ENCODE measurements at regions not wholly inside any gene's neighbourhood (a gene's known extent, or its start where the extent isn't known, plus 50 kb on each side); places are given as distances from the start of the nearest gene placed in this dataset.

DNA sequence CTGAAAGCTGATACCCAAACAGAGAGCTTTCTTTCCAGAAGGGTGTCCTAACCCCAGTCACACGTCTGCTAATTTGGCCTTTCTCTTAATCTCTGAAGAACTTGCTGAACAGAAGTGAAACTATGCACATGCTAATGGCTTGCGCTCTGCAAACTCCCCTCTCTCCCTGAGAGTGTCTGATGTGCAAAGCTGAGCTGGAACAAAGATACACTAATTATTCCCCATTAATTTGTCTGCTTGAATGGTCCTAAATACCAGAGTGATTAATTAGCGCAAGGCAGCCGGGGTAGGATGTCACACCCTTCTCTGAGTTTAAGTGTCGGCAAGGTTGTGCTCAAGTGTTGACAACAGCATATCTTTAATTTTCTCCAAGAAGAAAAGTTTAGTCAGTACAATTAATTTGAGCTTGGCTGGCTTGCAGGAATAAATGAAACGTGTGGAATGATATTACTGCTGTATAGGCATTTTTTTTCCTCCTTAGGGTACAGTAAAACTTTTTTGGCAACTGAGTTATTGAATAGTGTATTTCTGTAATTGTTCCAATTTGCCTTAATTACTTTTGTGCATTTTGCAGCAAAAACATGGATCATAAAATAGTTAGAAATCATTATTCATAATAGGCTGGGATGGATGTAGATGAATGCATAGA is 715.9 kb upstream of the POU3F2 start:
- DNase-seq (ENCODE audit: low read depth) = no peak

DNA sequence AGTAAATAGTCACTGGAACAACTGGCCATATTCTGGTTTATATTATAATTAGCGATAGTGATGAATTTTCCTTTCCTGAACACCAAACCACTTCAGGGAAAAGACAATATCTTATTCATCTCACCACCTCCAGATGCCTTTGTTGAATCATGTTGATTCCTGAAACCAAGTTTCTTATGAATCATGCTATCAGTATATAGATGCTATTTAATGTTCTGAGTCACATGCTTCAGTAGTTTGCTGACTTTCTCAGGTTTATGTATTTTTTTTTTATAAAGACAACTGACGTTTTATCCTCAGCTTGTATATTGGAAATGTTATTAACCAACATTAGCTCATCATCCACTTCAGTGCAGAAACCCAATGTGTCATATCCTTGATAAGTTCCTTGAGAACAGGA is 710.2 kb upstream of the POU3F2 start:
- no peak for DNase-seq (ENCODE audit: low read depth)

DNA sequence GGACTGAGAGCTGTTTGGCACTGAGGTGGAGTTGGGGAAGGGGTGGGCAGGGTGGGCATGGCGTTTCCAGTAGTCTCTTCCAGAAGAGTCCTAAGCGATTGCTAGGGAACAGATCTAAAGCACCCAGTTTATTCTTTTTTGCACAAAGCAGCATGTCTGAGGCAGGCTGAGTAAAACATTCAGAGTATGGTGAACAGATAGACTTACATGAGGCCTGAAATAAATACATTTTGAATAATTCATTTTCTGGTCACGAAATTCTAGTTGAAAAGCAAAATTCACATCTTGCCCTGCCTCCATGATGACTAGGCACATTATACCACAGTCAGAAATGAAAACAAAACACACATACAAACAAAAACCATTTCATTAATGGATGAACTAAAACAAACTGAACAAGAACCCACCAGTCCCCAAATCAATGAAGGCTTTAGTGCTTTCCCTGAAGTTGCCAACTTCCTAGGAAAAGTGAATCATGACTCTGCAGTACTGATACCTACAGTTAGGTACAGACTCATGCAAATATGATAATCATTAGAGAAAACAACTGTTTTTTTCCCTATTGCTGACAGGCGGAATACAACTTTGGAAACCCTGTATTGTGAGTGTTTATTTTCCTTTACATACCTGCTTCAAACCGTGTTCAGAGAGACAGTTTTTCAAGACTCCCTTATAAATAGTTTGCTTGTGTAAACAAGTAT is 702.9 kb upstream of the POU3F2 start:
- no peak for DNase-seq (ENCODE audit: low read depth)

DNA sequence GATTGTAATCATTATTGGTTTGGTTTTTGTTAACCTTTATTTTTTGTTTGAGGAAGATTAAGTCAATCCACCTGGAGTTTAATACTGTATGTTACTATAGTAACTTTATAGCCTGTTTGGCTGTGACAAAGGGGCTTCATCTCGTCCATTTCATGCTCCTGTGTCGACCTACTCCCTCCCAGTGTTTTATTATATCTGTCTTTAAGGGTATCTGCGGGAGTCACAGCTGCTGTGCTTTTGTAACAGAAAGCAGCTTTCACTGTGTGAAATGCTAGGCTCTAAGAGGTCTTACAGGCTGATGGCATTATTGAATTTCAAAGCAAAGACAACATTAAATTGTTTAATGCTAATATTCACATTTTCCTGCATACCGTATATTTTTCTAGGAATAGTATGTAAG is 698.0 kb upstream of the POU3F2 start:
- DNase-seq (ENCODE audit: low read depth) = no peak

DNA sequence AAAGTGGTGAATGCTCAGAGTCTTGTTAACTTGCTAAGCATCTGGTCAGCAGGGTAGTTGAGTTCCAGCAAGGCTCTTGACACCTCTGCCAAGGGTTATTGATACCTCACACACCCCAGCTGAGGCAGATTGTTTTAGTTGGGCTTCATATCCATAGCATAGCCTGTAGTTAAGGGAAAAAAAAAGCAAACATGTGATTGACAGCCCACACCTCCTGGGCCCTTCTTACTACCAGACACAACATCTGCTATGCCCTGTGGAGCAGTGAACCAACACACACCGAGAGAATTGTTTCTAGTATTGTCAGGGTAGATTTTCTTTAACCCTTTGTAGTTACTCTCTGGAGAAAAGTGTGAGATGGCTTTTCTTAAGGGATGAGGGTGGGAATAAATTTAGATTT is 697.0 kb upstream of the POU3F2 start:
- DNase-seq (ENCODE audit: low read depth) = no peak

DNA sequence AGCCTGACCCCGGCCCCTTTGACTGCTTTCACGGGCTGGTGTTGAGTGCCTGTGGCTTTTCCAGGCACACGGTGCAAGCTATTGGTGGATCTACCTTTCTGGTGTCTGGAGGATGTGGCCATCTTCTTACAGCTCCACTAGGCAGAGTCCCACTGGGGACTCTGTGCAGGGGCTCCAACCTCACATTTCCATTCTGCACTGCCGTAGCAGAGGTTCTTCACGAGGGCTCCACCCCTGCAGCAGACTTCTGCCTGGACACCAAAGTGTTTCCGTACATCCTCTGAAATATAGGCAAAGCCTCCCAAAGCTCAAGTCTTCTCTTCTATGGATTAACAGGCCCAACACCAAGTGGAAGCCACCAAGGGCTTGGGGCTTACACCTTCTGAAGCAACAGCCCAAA is 691.5 kb upstream of the POU3F2 start:
- DNase-seq (ENCODE audit: low read depth) = no peak

DNA sequence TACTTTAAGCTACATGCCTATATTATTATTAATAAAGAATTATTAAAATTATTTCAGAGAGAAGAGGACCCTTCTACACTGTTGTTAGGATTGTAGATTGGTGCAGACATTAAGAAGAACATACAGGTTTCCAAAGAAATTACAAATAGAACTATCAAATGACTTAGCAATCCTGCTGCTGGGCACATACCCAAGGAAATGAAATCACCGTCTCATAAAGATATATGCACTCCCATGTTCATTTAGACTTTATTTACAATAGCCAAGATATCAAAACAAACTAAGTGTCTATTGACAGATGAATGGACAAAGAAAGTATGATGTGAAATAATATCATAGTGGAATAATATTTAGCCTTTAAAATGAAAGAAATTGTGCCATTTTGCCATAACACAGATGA is 687.7 kb upstream of the POU3F2 start:
- DNase-seq (ENCODE audit: low read depth) = no peak

DNA sequence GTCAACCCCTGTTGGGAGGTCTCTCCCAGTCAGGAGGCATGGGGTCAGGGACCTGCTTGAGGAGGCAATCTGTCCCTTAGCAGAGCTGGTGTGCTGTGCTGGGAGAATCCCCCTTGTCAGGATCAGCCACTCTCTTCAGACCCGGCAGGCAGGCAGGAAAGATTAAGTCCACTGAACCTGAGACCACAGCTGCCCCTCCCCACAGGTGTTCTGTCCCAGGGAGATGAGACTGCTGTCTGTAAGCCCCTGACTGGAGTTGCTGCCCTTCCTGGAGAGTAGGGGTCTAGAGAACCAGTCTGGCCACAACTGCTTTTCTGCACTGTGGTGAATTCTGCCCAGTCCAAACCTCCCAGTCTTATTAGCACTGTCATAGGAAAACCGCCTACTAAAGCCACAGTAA is 677.8 kb upstream of the POU3F2 start:
- no peak for DNase-seq (ENCODE audit: low read depth)

DNA sequence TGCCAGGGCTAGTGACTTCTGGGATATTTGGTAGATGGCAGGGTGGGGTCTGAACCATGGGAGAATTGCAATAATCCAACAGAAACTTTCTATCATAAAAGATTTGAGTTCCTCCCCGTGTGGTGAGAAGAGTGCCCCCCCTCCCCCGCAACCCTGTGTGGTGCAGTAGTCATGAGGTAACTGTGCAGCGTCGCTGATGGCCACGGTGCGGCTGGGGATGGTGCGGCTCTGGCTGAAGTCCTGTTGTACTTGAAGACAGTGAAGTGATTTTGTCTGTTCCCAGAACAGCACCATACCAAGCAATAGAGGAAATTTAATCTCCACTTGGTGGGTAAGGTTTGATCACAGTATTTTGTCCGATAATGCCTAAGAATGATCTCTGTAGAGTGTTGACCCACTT is 654.8 kb upstream of the POU3F2 start:
- DNase-seq (ENCODE audit: low read depth) = no peak

DNA sequence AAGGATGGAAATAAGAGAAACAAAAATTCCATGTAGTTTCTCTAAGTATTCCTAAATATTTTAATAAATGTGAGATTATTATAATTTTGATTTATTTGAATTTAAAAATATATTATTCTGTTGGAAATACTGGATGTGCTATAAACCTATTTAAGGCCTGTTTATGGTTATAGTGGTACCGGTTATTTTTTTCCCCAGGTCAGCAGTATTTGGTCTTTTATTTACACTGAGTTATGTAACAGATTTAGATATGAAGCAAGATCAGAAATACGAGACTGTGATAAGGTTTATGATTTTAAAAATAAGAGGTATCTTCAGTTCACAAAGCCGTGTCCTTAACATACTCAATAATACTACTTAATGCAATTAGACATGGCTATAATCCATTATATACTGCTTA is 634.3 kb upstream of the POU3F2 start:
- DNase-seq (ENCODE audit: low read depth) = no peak

DNA sequence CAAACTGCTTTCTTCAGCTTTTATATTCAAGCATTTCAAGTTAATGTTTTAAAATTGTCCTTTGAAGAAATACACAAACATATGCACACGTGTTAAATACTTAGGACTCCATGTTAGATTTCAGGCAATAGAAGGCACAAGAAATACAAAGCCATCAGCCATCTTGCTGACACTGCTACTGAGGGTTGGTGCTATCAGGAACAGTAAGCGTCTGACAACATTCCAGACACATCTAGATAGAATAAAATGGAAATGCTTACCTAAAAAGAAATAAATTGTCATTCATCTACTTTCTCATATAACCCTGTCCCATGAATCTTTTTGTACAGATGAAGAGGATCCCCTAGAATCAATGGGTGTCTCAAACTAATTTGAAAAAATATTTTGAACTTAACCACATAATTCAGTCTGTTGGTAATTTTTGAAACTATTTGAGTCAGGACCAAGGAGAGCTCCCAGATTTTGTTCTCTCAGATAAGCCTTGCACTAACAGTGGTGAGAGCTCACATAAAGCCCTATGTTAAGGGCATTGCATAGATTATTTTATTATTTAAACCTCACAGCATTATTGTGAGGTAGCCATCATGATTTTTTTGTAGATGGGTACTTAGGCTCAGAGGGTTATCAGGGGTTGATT is 631.1 kb upstream of the POU3F2 start:
- no peak for DNase-seq (ENCODE audit: low read depth)

DNA sequence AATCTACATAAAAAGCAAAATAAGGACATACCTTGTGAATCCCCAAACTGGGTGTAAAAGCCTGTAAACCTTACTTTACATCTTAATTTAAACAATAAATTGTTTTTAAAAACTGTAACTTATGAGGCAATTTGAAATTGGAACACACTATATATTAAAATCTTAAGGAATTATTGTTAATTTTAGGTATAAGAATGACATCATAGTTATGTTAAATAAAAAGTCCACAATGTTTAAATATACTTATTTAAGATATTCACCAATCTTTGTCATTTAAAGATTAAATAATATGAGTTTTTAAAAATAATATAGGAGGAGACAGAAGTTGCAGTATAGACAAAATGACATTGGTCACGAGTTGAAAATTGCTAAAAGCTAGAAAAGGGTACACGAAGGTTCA is 621.9 kb upstream of the POU3F2 start:
- no peak for DNase-seq (ENCODE audit: low read depth)

DNA sequence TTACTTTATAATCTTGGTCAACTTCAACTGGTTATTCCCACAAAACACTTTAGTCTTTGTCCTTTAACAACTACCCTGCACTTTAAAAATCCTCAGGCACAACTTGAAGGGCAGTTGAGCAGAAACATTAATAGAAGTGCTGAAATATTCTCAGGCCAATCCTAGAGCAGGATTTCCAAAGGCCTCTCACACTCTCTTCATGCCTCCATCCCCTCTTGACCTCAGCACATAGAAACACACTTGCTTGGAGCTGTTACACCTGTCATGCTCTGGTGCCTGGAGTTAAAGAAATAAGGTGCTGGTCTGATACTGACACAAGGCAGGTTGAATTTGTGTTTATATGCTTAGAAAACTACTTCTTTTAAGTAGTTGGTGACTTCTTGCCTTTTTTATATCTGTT is 618.8 kb upstream of the POU3F2 start:
- no peak for DNase-seq (ENCODE audit: low read depth)

DNA sequence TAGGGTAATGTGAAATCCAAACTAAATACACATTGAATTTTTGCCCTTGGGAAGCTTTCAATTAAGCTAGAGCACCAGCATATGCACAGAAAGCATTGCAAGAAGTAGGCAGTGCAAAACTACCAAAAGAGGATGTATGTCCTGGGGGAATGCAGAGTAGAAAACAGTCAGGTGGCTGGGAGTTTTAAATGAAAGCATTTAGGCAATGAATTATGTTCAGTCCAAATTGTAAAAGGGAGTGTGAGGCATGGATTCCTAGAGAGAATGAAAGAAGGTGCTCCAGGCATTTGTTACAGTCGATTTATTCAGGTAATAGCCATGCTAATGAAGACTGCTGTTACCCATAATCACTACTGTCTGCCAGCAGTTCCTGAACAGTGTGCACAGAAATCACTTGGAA is 604.1 kb upstream of the POU3F2 start:
- DNase-seq (ENCODE audit: low read depth) = no peak

DNA sequence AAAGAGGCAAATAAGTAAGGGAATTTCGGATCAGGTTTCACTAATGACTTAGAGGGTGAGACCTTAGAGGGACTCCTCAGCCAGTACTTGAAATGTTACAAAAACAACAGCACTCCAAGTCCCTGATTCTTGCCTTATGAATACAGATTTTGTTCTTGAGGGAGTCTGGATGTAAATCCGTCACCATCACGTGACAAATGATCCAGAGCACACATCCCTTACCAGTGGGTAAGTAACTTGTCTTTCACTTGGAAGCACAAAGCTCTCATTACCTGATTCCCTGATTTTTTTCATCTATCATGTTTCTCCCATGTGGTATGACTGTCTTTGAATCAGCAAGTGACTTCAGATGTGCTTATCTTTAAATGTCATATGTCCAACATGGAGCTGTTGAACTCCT is 595.3 kb upstream of the POU3F2 start:
- no peak for DNase-seq (ENCODE audit: low read depth)

DNA sequence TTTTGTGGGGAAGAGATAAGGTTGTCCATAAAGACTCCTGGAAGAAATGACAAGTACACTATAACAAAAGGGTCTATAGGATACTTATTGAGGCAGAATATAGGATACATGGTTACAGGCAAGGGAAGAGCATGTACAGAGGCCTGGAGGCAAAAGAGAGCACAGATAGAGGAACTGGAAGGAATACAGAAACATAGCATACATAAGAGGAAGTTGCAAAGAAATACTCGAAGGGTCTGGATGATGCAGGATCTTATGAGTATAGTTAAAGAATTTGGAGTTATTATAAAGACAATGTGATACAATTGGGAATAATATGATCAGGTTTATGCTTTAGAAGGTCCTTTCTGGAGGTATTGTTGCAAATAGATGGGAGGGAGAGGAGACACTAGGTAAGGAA is 592.7 kb upstream of the POU3F2 start:
- DNase-seq (ENCODE audit: low read depth) = no peak

DNA sequence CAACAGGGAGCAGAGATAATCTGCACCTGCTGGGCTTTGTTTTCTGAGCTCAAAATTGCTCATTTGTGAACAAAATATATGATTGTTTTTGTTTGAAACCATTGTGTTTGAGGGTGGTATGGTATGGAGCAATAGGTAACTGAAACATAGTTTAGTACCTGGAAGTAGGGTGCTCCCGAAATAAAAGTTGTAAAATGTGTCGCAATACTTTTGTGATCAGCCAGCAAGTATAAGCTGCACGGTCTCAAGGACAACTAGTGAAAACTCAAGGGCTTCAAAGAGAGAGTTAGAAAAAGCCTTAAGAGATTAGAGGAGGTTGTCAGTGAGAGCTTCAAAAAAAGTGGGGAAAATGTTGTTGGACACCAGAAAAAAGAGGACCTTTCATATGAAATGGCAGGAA is 579.8 kb upstream of the POU3F2 start:
- no peak for DNase-seq (ENCODE audit: low read depth)

DNA sequence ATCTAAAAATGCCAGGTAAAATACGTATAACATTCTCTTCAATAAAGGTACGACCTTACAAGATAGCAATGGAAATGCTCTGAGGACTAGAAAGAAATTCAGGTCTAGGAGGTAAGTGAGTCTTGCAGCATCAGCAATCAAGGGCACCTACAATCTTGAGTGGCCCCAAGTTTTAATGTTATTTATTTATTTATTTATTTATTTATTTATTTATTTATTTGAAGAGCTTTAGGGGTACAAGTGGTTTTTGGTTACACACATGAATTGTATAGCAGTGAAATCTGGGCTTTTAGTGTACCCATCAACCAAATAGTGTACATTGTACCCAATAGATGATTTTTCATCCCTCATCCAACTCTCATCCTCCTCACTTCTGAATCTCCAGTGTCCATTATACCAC is 574.0 kb upstream of the POU3F2 start:
- no peak for DNase-seq (ENCODE audit: low read depth)

DNA sequence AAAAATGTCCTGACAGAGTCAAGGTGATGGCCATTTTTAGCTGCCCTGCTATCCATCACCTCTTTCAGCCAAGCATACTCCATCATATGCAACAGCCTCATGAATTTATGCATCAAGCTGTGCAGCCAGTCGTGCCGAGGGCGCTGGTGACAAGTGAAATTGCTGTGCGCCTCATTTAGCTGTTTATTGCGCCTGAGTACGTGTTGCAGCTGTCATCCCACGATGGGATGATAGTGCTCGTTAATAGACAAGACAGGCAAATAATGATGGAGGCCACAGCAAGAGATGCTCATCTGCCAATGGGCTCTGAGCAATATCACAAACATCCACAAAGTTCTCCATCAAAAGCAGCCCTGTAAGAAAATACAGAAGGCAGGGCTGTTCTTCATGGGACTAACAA is 562.3 kb upstream of the POU3F2 start:
- no peak for DNase-seq (ENCODE audit: low read depth)

DNA sequence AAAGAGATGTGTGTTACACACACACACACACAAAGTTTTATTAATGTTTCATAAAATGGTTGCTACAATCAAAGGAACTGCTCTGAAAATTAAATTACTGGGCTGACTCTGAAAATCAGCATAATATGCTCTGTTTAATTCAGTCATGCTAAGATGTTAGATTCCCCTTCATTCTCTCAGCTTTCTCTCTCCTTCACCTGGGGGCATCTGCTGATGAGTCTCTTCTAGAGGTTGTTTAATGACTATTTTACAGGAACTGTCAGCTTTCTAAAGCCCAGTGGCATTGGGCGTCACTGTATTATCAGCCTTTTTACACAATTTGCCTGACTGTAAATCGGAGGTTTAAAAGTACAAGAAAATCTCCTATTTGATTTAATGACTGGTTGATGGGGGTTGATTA is 559.7 kb upstream of the POU3F2 start:
- DNase-seq (ENCODE audit: low read depth) = no peak

DNA sequence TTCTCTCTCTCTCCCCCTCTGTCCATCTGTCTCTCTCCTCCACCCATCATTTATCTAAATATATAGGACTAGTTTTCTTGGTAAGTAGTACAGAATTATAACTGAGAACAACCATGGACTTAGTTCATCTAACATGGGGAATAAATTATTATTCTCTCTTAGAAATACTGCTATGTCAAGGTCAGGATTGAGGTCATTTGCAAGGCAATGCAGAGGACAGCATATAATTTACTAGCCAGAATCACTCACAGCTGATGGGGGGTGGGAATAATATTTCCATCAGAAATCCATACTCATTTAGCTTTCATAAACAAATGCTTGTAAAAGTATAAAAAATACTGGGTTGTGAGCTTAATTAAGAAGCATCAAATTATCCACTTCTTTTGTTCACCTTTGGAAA is 553.9 kb upstream of the POU3F2 start:
- DNase-seq (ENCODE audit: low read depth) = no peak

DNA sequence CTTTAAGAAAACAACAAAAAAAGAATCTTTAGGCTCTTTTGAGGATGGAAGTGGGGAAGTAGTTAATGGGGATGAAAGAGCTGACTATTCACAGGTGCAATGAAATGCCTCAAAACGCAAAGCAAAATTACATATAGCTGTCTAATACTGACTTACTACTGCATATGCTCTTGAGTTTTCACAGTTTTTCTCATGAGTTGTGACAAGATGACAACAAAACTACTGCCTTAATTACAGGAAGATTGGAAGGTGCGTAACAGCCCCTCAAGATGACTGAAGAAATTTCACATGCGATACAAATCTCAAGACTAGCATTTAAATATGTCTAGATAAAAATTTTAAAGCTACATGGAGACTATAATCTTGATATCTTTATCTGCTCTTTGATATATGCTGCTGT is 547.8 kb upstream of the POU3F2 start:
- no peak for DNase-seq (ENCODE audit: low read depth)

DNA sequence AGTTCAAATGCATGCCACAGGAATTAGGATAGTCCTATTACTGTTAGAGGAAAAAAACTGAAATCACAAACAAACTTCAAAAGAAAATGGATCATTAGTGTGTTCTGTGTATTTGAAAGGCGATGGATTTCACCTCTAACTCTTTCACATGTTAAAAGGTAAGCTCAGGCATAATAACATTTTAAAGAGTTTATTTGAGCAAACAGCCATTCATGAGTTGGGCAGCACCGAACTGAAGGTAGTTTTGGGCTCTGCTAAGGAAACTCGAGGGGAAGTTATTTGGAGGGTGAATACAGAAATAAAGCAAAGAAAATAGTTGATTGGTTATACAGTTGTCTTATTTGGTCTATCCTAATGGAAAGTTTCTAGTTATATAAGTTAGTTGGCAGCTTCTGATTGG is 546.5 kb upstream of the POU3F2 start:
- DNase-seq (ENCODE audit: low read depth) = no peak

Data from LHCN-M2 (cell line).